ENCODE measurements at regions not wholly inside any gene's neighbourhood (a gene's known extent, or its start where the extent isn't known, plus 50 kb on each side); places are given as distances from the start of the nearest gene placed in this dataset.

DNA sequence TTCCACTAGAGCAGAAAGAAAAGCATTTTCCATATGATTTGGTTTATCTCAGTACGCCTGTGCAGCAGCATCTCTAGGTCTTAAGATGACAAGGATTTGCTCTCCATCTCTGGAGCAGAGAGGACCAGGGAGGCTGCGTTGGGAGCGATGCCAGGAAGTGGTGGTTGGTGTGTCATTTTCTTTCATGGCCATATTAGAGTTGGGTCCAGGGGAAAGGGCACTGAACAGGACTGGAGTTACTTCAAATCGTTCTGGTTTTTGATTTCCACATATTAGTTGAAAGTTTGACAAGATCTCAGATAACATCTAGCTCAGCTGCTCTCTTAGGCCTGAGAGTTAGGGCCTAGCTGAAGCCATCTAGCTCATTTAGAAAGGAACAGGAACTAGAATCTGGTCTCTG, 157.7 kb downstream of the ADAMTS15 start:
- ChIA-PET POLR2A (no interaction called here), CTCF (no interaction called here)
- TF ChIP-seq POLR2AphosphoS5 (IDR thresholded peaks at IDR 0.05; ENCODE audit: low read depth, low read length) = no peak
- TF ChIP-seq SIN3A (IDR thresholded peaks at IDR 0.05; ENCODE audit: borderline replicate concordance, insufficient read depth, low read depth, low read length) = no peak
- TF ChIP-seq CTCF (IDR thresholded peaks at IDR 0.05) = no peak
- TF ChIP-seq, protein P1, sequence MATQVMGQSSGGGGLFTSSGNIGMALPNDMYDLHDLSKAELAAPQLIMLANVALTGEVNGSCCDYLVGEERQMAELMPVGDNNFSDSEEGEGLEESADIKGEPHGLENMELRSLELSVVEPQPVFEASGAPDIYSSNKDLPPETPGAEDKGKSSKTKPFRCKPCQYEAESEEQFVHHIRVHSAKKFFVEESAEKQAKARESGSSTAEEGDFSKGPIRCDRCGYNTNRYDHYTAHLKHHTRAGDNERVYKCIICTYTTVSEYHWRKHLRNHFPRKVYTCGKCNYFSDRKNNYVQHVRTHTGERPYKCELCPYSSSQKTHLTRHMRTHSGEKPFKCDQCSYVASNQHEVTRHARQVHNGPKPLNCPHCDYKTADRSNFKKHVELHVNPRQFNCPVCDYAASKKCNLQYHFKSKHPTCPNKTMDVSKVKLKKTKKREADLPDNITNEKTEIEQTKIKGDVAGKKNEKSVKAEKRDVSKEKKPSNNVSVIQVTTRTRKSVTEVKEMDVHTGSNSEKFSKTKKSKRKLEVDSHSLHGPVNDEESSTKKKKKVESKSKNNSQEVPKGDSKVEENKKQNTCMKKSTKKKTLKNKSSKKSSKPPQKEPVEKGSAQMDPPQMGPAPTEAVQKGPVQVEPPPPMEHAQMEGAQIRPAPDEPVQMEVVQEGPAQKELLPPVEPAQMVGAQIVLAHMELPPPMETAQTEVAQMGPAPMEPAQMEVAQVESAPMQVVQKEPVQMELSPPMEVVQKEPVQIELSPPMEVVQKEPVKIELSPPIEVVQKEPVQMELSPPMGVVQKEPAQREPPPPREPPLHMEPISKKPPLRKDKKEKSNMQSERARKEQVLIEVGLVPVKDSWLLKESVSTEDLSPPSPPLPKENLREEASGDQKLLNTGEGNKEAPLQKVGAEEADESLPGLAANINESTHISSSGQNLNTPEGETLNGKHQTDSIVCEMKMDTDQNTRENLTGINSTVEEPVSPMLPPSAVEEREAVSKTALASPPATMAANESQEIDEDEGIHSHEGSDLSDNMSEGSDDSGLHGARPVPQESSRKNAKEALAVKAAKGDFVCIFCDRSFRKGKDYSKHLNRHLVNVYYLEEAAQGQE (IDR thresholded peaks at IDR 0.05; ENCODE audit: insufficient read depth in 1 of 2, low read depth in 2 of 2, low read length in 1 of 2) = no peak
- TF ChIP-seq TCF7L2 (IDR thresholded peaks at IDR 0.05; ENCODE audit: low read depth, low read length) = no peak
- no peak for ATAC-seq
- H3K27me3 ChIP-seq (ENCODE audit: control insufficient read depth, insufficient read depth, low read length) = no peaks in the 10 kb centered on the region
- H3K4me1 ChIP-seq (ENCODE audit: control insufficient read depth, insufficient read depth, low read length) = no peaks in the 10 kb centered on the region
- in situ Hi-C loops (cut with HindIII; ENCODE audit: low pct_unique_long_range_greater_than_20kb, low sequenced_read_pairs) = no loop called here
- H3K27ac ChIP-seq (ENCODE audit: low read length) = peak overlapping the region; percentile 37; the same call in 1 of the 2 replicates
- H3K4me3 ChIP-seq (ENCODE audit: low read depth in 2 of 2, low read length in 2 of 2) = no peak overlapping the region
- BruUV-seq (replicated peaks) = no TSS peak
- no peak for DNase-seq (ENCODE audit: low read depth, low spot score)
- intact Hi-C loops (cut with micrococcal nuclease; ENCODE audit: unreplicated experiment) = no loop called here
- H3K36me3 ChIP-seq (ENCODE audit: control insufficient read depth, insufficient read depth, low read length) = no peaks in the 10 kb centered on the region
- H3K9me3 ChIP-seq (ENCODE audit: control insufficient read depth, insufficient read depth, low read depth, low read length) = no peaks in the 10 kb centered on the region

DNA sequence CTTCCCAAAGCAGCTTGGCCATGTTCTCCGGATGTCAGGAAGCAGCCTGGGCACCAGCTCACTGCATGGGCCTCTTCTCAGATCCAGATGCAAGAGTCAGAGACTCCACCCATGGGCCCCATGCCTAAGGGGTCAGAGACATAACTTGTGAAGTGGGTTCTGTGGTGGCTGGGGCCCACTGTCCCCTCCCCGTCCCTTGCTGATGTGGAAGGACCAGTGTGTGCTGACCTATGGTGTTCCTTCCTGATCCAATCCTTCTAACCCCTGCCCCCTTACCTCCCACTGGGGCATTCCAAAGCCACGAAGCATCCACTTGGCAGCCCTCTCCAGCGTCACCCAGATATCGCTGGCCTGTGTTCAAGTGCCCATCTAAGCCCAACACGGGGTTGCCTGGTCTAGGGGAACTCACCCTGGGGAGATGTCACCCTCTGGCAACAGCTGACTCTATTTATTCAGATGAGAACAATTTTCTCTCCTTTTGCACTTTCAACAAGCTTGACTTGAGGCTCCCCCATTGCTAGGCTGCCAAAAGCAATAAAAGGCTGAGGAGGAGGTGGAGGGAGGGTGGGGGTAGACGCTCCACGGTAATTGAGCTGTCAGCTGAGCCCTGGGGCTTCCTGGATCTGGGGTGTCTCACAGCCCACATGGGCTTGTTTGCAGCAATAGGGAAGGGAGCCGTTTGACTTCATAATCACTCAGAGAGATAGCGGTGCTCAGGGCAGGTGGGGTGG, 158.5 kb downstream of the ADAMTS15 start:
- no peak for ATAC-seq
- Histone ChIP-seq H3K27me3 (ENCODE audit: control insufficient read depth, insufficient read depth, low read length) (no peaks in the 10 kb centered on the region), H3K4me3 (ENCODE audit: low read depth in 2 of 2, low read length in 2 of 2) (no peak overlapping the region), H3K36me3 (ENCODE audit: control insufficient read depth, insufficient read depth, low read length) (no peaks in the 10 kb centered on the region), H3K9me3 (ENCODE audit: control insufficient read depth, insufficient read depth, low read depth, low read length) (no peaks in the 10 kb centered on the region), H3K4me1 (ENCODE audit: control insufficient read depth, insufficient read depth, low read length) (no peaks in the 10 kb centered on the region), H3K27ac (ENCODE audit: low read length) (no peak overlapping the region)
- POLR2A ChIA-PET = no interaction called here
- TF ChIP-seq SIN3A (IDR thresholded peaks at IDR 0.05; ENCODE audit: borderline replicate concordance, insufficient read depth, low read depth, low read length) (no peak), TCF7L2 (IDR thresholded peaks at IDR 0.05; ENCODE audit: low read depth, low read length) (no peak), POLR2AphosphoS5 (IDR thresholded peaks at IDR 0.05; ENCODE audit: low read depth, low read length) (no peak), CTCF (IDR thresholded peaks at IDR 0.05) (no peak)
- TF ChIP-seq, protein P1 (IDR thresholded peaks at IDR 0.05; ENCODE audit: insufficient read depth in 1 of 2, low read depth in 2 of 2, low read length in 1 of 2) = no peak
- CTCF ChIA-PET = no interaction called here
- intact Hi-C loops (cut with micrococcal nuclease; ENCODE audit: unreplicated experiment) (no loop called here), in situ Hi-C loops (cut with HindIII; ENCODE audit: low pct_unique_long_range_greater_than_20kb, low sequenced_read_pairs) (no loop called here)
- no peak for DNase-seq (ENCODE audit: low read depth, low spot score)
- no TSS peak for BruUV-seq (replicated peaks)

Data from Panc1 (cell line).